ENCODE measurements at regions not wholly inside any gene's neighbourhood (a gene's known extent, or its start where the extent isn't known, plus 50 kb on each side); places are given as distances from the start of the nearest gene placed in this dataset.

GRCh38 chr1:115170377-115170776 is 81.1 kb upstream of the TSPAN2 start:
- H2BK12ac ChIP-seq (ENCODE audit: low read depth, low read length), result no peak overlapping the region
- H3K4me3 ChIP-seq (ENCODE audit: extremely low read depth in 1 of 4, insufficient read depth in 2 of 4, low read depth in 3 of 4, low read length in 4 of 4), result no peak overlapping the region
- no peak overlapping the region for H4K8ac ChIP-seq (ENCODE audit: extremely low read depth, insufficient read depth, low read length)
- WGBS, 2 experiments (ENCODE audit: extremely low coverage in 1 of 2, insufficient coverage in 1 of 2, insufficient read length in 1 of 2, insufficient replicate concordance in 2 of 2, low coverage in 1 of 2, low lambda C conversion rate in 2 of 2, missing lambda C conversion rate in 1 of 2), result 77% methylated on average over 1 of the region's 1 CpG; no CpG with 5 or more reads in 1 of the 2 experiments
- no peak overlapping the region for H2BK15ac ChIP-seq (ENCODE audit: low read length)
- H3K14ac ChIP-seq (ENCODE audit: insufficient read length), result no peak overlapping the region
- DNase-seq (ENCODE audit: low read depth in 1 of 2, low spot score in 2 of 2) (no peak), FAIRE-seq (no peak)
- no peaks in the 10 kb centered on the region for H3K36me3 ChIP-seq (ENCODE audit: control insufficient read depth in 2 of 4, insufficient read depth in 4 of 4, low read length in 3 of 4)
- no peak overlapping the region for H2BK5ac ChIP-seq (ENCODE audit: low read depth, low read length)
- 0 out of 4 replicates have a peak, but pooled peaks cover 0 to 3% of the 10 kb centered on the region in 2 experiments for H3K9me3 ChIP-seq (ENCODE audit: insufficient read depth in 2 of 2, low read depth in 1 of 2, low read length in 1 of 2)
- POLR2A ChIA-PET (ENCODE audit: partially characterized antibody), result no interaction called here
- H2AK5ac ChIP-seq (ENCODE audit: low read depth, low read length), result no peak overlapping the region
- no peak overlapping the region for H2BK20ac ChIP-seq (ENCODE audit: low read length)
- CTCF ChIA-PET (ENCODE audit: partially characterized antibody), result interaction anchor here (1.3 kb wide), 1 partner anchor 13 kb away, joined by 7 read pairs; no protein-coding TSS in a partner anchor
- no peak overlapping the region for H4K5ac ChIP-seq (ENCODE audit: insufficient read length, low read depth, low read length)
- H3K4me2 ChIP-seq (ENCODE audit: insufficient read depth in 1 of 2, low read depth in 2 of 2, low read length in 2 of 2), result no peak overlapping the region
- H3K27me3 ChIP-seq (replicated peaks in 1 of 4; ENCODE audit: control insufficient read depth in 3 of 4, extremely low read depth in 1 of 4, insufficient read depth in 3 of 4, low read length in 3 of 4), result no peaks in the 10 kb centered on the region
- no peak overlapping the region for H2BK120ac ChIP-seq (replicated peaks; ENCODE audit: low read depth, low read length)
- H2AFZ ChIP-seq (ENCODE audit: low read length), result no peak overlapping the region
- no peak overlapping the region for H3K23ac ChIP-seq (ENCODE audit: insufficient read length)
- H3K56ac ChIP-seq (replicated peaks; ENCODE audit: insufficient read length, low read depth, low read length), result no peak overlapping the region
- no peaks in the 10 kb centered on the region for H3K79me1 ChIP-seq (ENCODE audit: low read depth, low read length)
- no peaks in the 10 kb centered on the region for H3K4me1 ChIP-seq (replicated peaks in 1 of 4; ENCODE audit: control insufficient read depth in 3 of 4, insufficient read depth in 4 of 4, low read length in 3 of 4)
- H4K20me1 ChIP-seq (replicated peaks in 1 of 2; ENCODE audit: control insufficient read depth in 1 of 2, insufficient read depth in 2 of 2, low read length in 2 of 2), result no peaks in the 10 kb centered on the region
- H3K9ac ChIP-seq (replicated peaks in 1 of 4; ENCODE audit: extremely low read depth in 1 of 4, low read depth in 3 of 4, low read length in 3 of 4), result no peak overlapping the region
- no peaks in the 10 kb centered on the region for H3K23me2 ChIP-seq (ENCODE audit: low read depth, low read length)
- no peak overlapping the region for H3K27ac ChIP-seq (ENCODE audit: low read depth, low read length)
- TF ChIP-seq SUZ12 (IDR thresholded peaks at IDR 0.05; ENCODE audit: low read length), result no peak
- TF ChIP-seq RXRA (IDR thresholded peaks at IDR 0.05; ENCODE audit: insufficient read depth, low read depth, low read length), result no peak
- no peak for TF ChIP-seq CHD1 (IDR thresholded peaks at IDR 0.05; ENCODE audit: low read depth, low read length)
- no peak for TF ChIP-seq RNF2 (IDR thresholded peaks at IDR 0.05; ENCODE audit: borderline replicate concordance, low read depth, low read length, missing control alignments, poor library complexity, severe bottlenecking)
- no peak for TF ChIP-seq MAFK (IDR thresholded peaks at IDR 0.05; ENCODE audit: low read depth, low read length)
- no peak for TF ChIP-seq USF2 (IDR thresholded peaks at IDR 0.05; ENCODE audit: low read length)
- TF ChIP-seq ASH2L (IDR thresholded peaks at IDR 0.05; ENCODE audit: low read length), result no peak
- no peak for TF ChIP-seq GTF2F1 (IDR thresholded peaks at IDR 0.05; ENCODE audit: borderline replicate concordance, low read depth, low read length)
- TF ChIP-seq MAX (IDR thresholded peaks at IDR 0.05), result no peak
- no peak for TF ChIP-seq SIX5 (IDR thresholded peaks at IDR 0.05; ENCODE audit: low read depth, low read length)
- TF ChIP-seq SP4 (IDR thresholded peaks at IDR 0.05; ENCODE audit: low read length), result no peak
- no peak overlapping the region for H3K18ac ChIP-seq (ENCODE audit: extremely low read depth, low read length)
- no peaks in the 10 kb centered on the region for H3K79me2 ChIP-seq (ENCODE audit: control insufficient read depth in 1 of 2, insufficient read depth in 2 of 2, low read length in 2 of 2)
- no peak overlapping the region for H4K91ac ChIP-seq (replicated peaks; ENCODE audit: insufficient read length, low read length)
- H3K4ac ChIP-seq (replicated peaks; ENCODE audit: insufficient read length, low read depth, low read length), result no peak overlapping the region

Measured in H1 (cell line).